ENCODE measurements at regions not wholly inside any gene's neighbourhood (a gene's known extent, or its start where the extent isn't known, plus 50 kb on each side); places are given as distances from the start of the nearest gene placed in this dataset.

GRCh38 chr15:31433574-31433973 lies 106.9 kb downstream of the KLF13 start:
- no peak for TF ChIP-seq RAD21 (conservative IDR thresholded peaks at IDR 0.05 in 1 of 2, IDR thresholded peaks at IDR 0.05 in 1 of 2)
- TF ChIP-seq POLR2A (IDR thresholded peaks at IDR 0.05; ENCODE audit: low read length), result no peak

Data from A549 (cell line).